NCI-H1048 (cell line): ENCODE measurements at regions not wholly inside any gene's neighbourhood (a gene's known extent, or its start where the extent isn't known, plus 50 kb on each side); places are given as distances from the start of the nearest gene placed in this dataset.
"Not testable (repeated sequence)": the region's sequence is repeated elsewhere in the genome, so short reads cannot be mapped to it uniquely, and the experiment has no call there.

Source experiments
- DNase-seq: peaks from one replicate; lab custom pipeline; 2025; lab: John Stamatoyannopoulos, UW

DNA sequence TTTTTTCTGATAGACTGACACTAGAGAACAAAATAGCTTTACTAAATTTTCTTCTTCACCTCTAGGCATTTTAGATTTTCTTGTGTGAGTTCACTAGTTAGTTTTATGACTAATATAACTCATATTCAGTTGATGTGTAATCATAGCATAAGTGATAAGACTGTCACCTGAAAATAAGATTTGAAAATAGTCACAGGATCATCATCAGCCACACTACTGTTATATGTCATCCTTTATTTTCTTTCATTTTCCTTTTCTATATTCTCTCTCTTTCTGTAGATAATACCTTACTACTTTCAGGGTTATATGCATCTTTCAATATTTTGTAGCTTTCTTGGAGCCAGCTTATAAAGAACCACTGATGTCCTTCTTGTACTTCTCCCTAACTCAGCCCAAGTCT lies 292.6 kb downstream of the TDRD3 start:
- DNase-seq, result no peak

- DNase-seq, result no peak
These were observed 292.1 kb downstream of the TDRD3 start for GRCh38 chr13:60689076-60689475.

DNA sequence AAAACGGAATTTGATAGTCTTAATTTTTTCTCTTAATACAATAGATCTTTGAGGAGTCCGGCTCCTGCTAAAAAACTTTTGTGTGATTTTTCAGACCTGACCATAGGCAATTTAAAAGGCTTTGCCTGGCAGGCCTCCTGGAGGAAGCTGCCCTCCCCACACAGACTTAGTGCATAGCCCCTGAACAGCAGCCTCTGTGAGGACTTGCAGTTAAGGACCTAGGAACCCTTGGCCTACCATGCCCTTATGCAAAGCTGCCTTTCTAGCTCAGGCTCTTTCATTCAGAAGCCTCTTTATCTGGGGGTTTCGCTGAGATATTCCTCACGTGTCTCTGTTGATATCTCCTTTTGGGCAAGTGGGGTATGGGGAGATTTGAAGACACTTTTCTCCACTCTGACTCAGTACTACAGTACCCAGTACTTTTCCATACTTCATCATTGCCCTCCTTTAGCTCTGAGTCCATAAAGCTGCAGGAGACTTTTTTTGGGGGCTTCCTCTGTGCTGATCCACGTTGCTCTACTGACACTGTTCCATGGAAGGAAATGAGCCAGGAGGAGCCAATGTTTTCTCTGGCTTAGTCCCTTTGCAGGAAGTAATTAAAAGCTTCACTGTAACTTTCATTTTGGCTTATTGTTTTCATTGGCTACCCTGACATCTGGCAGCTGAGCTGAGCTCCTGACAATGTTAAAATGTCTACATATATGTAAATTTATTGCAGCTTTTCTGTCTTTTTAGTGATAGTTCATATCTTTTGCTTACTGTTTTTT lies 283.1 kb downstream of the TDRD3 start:
- no peak for DNase-seq

- DNase-seq, result no peak
These were observed 282.1 kb downstream of the TDRD3 start for GRCh38 chr13:60679131-60679530.

DNA sequence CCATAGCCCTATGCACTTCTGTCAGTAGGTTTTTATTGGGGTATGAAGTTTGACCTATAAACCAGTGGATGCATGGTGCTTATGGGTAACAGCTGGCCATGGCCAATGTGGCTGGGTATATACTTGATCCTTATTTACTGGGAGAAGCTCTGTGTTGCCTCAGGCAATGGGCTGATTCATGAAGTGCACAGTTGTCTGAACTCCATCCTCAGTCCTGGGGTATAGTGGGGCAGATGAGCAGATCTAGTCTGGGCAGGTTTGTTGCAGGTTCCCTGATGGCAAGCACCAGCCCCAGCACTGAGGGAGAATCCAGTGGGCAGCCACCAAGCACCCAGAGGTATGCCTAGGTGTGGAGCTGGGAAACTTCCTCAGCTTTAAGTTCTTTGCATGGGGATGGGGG lies 274.4 kb downstream of the TDRD3 start:
- DNase-seq, result no peak

DNA sequence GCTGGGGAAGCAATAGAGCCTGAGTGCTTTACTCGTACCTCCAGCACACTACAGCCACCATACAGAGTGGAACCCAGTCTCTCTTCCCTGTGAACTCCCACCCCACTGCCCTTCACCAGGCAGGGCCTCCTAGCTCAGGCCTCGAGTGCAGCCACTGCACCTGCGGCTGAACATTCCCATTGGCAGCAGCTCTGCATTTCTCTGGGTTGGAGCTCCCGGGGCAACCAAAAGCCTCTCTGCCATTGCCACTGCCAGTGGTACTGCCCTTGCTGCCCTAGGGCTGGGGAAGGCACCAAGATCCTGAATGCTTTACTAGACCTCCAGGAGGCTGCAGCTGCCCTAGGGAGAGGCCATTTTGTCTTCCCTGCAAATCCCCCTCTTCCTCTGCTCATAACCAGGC lies 266.8 kb downstream of the TDRD3 start:
- no peak for DNase-seq

DNA sequence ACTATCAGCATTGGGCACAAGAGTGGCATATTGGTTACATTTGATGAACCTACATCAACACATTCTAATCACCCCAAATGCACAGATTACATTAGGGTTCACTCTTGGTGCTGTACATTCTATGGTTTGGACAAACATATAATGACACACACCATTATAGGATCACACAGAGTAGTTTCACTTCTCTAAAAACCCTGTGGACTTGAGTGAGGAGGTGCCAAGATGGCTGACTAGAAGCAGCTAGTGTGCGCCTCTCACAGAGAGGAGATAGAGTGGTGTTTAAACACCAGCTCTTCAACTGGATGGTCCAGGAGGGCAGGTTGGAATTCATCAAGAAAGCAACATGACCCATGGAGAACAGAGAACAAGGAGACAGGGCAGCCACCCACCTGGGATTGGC lies 265.6 kb downstream of the TDRD3 start:
- DNase-seq, result no peak

- DNase-seq, result no peak
These were observed 264.5 kb downstream of the TDRD3 start for GRCh38 chr13:60661521-60661920.

GRCh38 chr13:60657586-60657985 lies 260.6 kb downstream of the TDRD3 start:
- DNase-seq, result not testable (repeated sequence)

- no peak for DNase-seq
These were observed 258.2 kb downstream of the TDRD3 start for GRCh38 chr13:60655256-60655655.

DNA sequence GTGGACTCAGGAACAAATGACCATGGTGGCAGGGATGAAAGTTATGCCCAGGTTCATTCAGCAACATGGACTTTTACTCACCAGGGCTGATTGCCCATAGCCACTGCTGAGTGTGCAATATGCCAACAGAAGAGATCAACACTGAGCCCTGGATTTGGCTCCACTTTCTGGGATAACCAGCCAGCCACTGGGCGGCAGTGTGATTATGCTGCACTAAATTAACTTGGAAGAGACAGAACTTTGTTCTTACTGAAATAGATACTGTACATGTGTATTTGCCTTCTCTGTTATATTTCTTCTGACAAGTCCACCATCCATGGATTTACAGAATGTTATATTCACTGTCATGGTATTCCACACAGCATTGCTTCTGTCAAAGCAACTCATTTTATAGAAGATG lies 257.4 kb downstream of the TDRD3 start:
- no peak for DNase-seq

DNA sequence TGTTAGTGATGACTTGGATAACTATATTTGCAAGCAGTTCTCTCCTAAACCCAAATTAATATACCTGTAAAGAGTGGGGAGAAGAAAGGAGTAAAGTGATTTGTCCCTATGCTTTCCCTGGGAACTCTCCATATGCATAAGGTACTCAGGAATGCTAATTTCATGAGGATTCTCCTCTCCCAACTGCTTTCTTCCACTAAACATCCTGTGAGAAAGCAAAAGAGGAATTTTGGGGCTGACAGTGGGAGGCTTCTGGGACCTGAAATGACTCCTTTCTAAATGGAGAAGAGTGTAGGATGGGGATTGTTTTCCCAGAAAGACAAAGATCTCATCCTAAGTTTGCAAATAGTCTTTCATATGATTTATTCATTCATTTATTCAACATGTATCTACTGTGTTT lies 250.5 kb downstream of the TDRD3 start:
- DNase-seq, result no peak

- no peak for DNase-seq
These were observed 249.6 kb downstream of the TDRD3 start for GRCh38 chr13:60646620-60647019.

DNA sequence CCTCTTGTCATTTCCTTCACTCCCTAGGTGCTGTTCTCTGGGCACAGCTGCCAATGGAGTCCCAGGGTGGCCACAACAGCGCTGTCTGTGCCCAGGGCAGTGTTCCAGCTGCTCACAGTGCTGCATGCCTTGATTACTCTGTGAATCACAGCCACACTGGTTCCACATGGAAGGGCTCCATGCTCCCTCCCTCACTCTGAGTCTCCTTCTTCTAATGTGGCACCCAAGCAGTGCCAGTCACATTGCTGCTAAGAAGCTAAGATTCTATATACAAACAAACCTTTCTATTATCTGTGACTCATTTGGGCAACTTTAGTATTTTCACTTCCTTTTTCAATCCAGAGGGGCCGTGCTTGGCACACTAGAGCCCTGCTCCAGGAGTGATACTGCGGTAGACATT lies 248.7 kb downstream of the TDRD3 start:
- DNase-seq, result no peak

DNA sequence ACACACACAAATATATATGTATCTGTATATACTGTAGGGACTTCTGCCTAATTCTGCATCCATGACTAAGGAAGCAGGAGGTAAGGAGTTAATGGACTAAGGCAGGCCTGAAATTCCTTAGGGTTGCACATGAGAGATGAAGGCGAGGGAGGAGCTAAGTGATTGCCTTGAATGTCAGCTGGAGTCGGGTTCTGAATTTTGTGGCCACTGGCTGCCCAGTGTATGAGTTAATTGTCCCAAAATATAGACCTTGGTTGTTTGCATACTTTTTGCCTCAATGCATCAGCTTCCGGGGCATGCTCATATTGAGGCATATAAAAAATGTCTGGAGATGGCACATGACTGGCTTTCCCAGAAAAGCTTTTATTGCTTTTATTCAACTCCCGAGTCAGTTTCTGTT lies 245.5 kb downstream of the TDRD3 start:
- no peak for DNase-seq

GRCh38 chr13:60629158-60629557 lies 232.1 kb downstream of the TDRD3 start:
- DNase-seq, result no peak

DNA sequence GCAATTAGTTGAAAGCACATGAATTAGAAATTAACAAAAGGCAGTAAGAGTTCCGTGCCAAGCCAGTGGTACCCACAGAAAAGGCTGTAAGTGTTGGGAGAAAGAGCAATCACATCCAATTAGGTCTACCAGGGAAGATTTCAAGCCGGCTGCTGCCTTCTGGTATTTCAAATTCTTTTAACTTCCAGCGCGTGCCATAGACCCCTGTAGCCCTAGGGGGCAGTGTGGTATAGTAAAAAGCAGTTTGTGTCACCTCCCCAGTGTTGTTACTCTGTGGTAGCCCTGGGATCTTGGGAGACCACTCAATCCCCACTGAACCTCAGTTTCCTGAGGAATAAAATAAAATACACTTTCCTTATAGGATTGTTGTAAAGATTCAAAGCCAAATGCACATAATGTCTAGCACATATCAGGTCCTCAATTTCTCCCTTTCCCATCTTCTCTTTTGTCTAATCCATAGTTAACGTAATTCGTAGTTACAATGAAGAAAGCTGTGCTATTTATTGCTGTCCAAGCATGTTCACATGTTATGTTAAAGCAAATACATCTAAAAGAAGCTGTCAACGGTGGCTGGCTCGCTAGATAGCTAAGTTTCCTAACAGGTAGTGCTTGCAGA lies 230.2 kb downstream of the TDRD3 start:
- no peak for DNase-seq
